Suprapubic skin (tissue), 4 donors: ENCODE measurements at regions not wholly inside any gene's neighbourhood (a gene's known extent, or its start where the extent isn't known, plus 50 kb on each side); places are given as distances from the start of the nearest gene placed in this dataset.

Experiments
- DNase-seq, 2 donors: peaks; one replicate each; pipeline ENCODE4 v3.0.0-alpha.2; 2019; ENCODE audit warnings: low spot score in 2 of 2
- H3K27ac ChIP-seq: fragments of 200-600 bp; sonication (generic); one replicate; pipeline ENCODE4 v1.5.1; 2019
- H3K27me3 ChIP-seq: fragments of 200-600 bp; sonication (generic); one replicate; pipeline ENCODE4 v1.5.1; 2019
- H3K36me3 ChIP-seq: fragments of 200-600 bp; sonication (generic); one replicate; pipeline ENCODE4 v1.5.1; 2019
- H3K4me1 ChIP-seq: fragments of 200-600 bp; sonication (generic); one replicate; pipeline ENCODE4 v1.5.1; 2019
- H3K4me3 ChIP-seq: fragments of 200-600 bp; sonication (generic); one replicate; pipeline ENCODE4 v1.5.1; 2019; ENCODE audit warnings: mild to moderate bottlenecking
- H3K9me3 ChIP-seq: fragments of 200-600 bp; sonication (generic); one replicate; pipeline ENCODE4 v1.5.1; 2019
- CTCF ChIP-seq, 2 donors: fragments of 200-600 bp in 1 of 2; fragments of 450-650 bp in 1 of 2; sonication (generic) in 1 of 2; IDR thresholded peaks; one replicate each; pipeline ENCODE4 v1.5.1; 2016 to 2019; ENCODE audit warnings: antibody characterized with exemption in 2 of 2, mild to moderate bottlenecking in 1 of 2, moderate library complexity in 1 of 2
- EP300 ChIP-seq: sonication (generic); formaldehyde crosslinking; IDR thresholded peaks from one replicate; pipeline ENCODE4 v1.6.1; 2017; ENCODE audit warnings: antibody characterized with exemption
- POLR2A ChIP-seq, 2 donors: fragments of 450-650 bp; IDR thresholded peaks; one replicate each; pipeline ENCODE4 v1.6.1; 2017; ENCODE audit warnings: antibody characterized with exemption in 2 of 2, mild to moderate bottlenecking in 2 of 2, moderate library complexity in 2 of 2
- POLR2AphosphoS5 ChIP-seq, 3 donors: sonication (generic); formaldehyde crosslinking; IDR thresholded peaks; one replicate each; pipeline ENCODE4 v1.6.1; 2017; ENCODE audit warnings: antibody characterized with exemption in 3 of 3
- WGBS: methylation state at CpG from one replicate; pipeline ENCODE4 v1.1.5; 2018; 5-methylcytosine and 5-hydroxymethylcytosine counted together

GRCh38 chr7:34497153-34497777, 160.8 kb upstream of the NPSR1 start:
- Histone ChIP-seq H3K4me1 (no peaks in the 10 kb centered on the region), H3K9me3 (no peaks in the 10 kb centered on the region), H3K27me3 (no peaks in the 10 kb centered on the region), H3K36me3 (no peaks in the 10 kb centered on the region), H3K4me3 (no peak overlapping the region), H3K27ac (no peak overlapping the region)
- TF ChIP-seq CTCF (IDR thresholded peaks at IDR 0.05), result peak in 1 of 2 donors; percentile 15
- TF ChIP-seq POLR2AphosphoS5 (IDR thresholded peaks at IDR 0.05), result no peak
- TF ChIP-seq POLR2A (IDR thresholded peaks at IDR 0.05), result no peak
- DNase-seq, result no peak
- WGBS, result 64% methylated on average over 4 of the region's 4 CpGs

GRCh38 chr7:34501156-34501555, 156.9 kb upstream of the NPSR1 start:
- no peaks in the 10 kb centered on the region for H3K9me3 ChIP-seq
- no peak overlapping the region for H3K27ac ChIP-seq
- no peaks in the 10 kb centered on the region for H3K4me1 ChIP-seq
- no peaks in the 10 kb centered on the region for H3K36me3 ChIP-seq
- no peak for DNase-seq
- 32% methylated on average over 1 of the region's 1 CpG for WGBS
- no peak overlapping the region for H3K4me3 ChIP-seq
- H3K27me3 ChIP-seq, result no peaks in the 10 kb centered on the region
- no peak for TF ChIP-seq EP300
- no peak for TF ChIP-seq POLR2AphosphoS5 (IDR thresholded peaks at IDR 0.05)
- no peak for TF ChIP-seq POLR2A (IDR thresholded peaks at IDR 0.05)
- no peak for TF ChIP-seq CTCF (IDR thresholded peaks at IDR 0.05)

- no peak overlapping the region for H3K27ac ChIP-seq
- no peak for DNase-seq
- no peaks in the 10 kb centered on the region for H3K4me1 ChIP-seq
- TF ChIP-seq POLR2A (IDR thresholded peaks at IDR 0.05) (no peak), CTCF (IDR thresholded peaks at IDR 0.05) (no peak), EP300 (no peak), POLR2AphosphoS5 (IDR thresholded peaks at IDR 0.05) (no peak)
- 68% methylated on average over 4 of the region's 4 CpGs for WGBS
- H3K27me3 ChIP-seq, result no peaks in the 10 kb centered on the region
- H3K36me3 ChIP-seq, result no peaks in the 10 kb centered on the region
- no peaks in the 10 kb centered on the region for H3K9me3 ChIP-seq
- no peak overlapping the region for H3K4me3 ChIP-seq
These were observed 150.8 kb upstream of the NPSR1 start for GRCh38 chr7:34507191-34507590.

GRCh38 chr7:34523226-34523918, 134.6 kb upstream of the NPSR1 start:
- Histone ChIP-seq H3K4me3 (no peak overlapping the region), H3K4me1 (no peaks in the 10 kb centered on the region), H3K27ac (no peak overlapping the region), H3K9me3 (no peaks in the 10 kb centered on the region), H3K27me3 (no peaks in the 10 kb centered on the region), H3K36me3 (no peaks in the 10 kb centered on the region)
- 69% methylated on average over 5 of the region's 5 CpGs for WGBS
- DNase-seq, result no peak
- TF ChIP-seq POLR2AphosphoS5 (IDR thresholded peaks at IDR 0.05) (no peak), EP300 (no peak), POLR2A (IDR thresholded peaks at IDR 0.05) (no peak), CTCF (IDR thresholded peaks at IDR 0.05) (no peak)

- TF ChIP-seq EP300 (no peak), CTCF (IDR thresholded peaks at IDR 0.05) (no peak), POLR2A (IDR thresholded peaks at IDR 0.05) (no peak), POLR2AphosphoS5 (IDR thresholded peaks at IDR 0.05) (no peak)
- no peak for DNase-seq
- Histone ChIP-seq H3K36me3 (no peaks in the 10 kb centered on the region), H3K4me3 (no peak overlapping the region), H3K27ac (no peak overlapping the region), H3K4me1 (no peaks in the 10 kb centered on the region), H3K9me3 (no peaks in the 10 kb centered on the region), H3K27me3 (no peaks in the 10 kb centered on the region)
- WGBS, result 82% methylated on average over 1 of the region's 1 CpG
These were observed 127.8 kb upstream of the NPSR1 start for GRCh38 chr7:34530259-34530658.
